ENCODE measurements at regions not wholly inside any gene's neighbourhood (a gene's known extent, or its start where the extent isn't known, plus 50 kb on each side); places are given as distances from the start of the nearest gene placed in this dataset.
A peak's percentile ranks its signal among the peaks of the same experiment; 100 is the strongest.

DNA sequence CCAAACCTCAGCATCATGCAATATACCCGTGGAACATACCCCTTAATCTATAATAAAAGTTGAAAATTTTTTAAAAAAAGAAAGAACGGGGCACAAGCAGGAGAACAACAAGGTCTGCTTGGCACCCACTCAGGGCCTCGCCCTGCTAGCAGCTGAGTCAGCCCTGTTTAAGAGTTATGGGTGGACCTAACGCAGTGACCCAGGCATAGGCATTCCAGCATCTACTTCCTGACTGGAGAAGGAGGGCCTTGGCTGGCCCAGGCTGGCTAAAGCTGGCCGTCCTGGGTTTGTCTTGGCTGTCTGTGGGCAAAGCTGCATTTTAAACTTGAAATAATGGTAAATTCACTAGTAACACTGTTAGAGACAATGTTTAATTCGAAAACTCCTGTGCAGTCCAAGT, 236.7 kb upstream of the PGRMC2 start:
- H3K27me3 Mint-ChIP-seq (ENCODE audit: insufficient read depth) = peaks cover 1% of the 10 kb centered on the region; the same call in 1 of the 2 replicates

DNA sequence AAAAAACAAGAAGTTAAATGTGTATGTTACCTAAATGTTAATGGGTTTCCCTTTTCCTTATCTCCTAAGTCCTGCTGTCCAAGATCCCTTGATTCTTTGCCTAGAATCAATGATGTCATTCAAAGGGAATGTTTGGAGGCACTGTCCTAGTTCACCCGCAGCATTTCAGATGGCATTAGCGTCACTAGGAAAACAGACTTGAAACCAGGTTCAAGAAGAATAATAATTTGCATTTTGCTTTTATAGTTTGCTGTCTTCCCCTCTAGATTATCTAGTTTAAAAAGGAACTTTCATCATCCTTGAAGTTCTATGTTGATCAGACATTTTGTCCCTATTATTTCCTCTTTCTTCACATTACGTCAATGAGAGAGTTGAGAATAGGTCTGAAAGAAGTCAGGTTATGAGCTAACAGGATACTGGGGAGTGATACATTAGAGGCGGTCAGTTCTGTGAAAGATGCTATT, 234.1 kb upstream of the PGRMC2 start:
- peak; percentile 18 for DNase-seq
- H3K36me3 Mint-ChIP-seq (ENCODE audit: low read depth) = peaks cover 5% of the 10 kb centered on the region; the same call in 1 of the 2 replicates
- TF ChIP-seq, protein P1, sequence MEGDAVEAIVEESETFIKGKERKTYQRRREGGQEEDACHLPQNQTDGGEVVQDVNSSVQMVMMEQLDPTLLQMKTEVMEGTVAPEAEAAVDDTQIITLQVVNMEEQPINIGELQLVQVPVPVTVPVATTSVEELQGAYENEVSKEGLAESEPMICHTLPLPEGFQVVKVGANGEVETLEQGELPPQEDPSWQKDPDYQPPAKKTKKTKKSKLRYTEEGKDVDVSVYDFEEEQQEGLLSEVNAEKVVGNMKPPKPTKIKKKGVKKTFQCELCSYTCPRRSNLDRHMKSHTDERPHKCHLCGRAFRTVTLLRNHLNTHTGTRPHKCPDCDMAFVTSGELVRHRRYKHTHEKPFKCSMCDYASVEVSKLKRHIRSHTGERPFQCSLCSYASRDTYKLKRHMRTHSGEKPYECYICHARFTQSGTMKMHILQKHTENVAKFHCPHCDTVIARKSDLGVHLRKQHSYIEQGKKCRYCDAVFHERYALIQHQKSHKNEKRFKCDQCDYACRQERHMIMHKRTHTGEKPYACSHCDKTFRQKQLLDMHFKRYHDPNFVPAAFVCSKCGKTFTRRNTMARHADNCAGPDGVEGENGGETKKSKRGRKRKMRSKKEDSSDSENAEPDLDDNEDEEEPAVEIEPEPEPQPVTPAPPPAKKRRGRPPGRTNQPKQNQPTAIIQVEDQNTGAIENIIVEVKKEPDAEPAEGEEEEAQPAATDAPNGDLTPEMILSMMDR (IDR thresholded peaks at IDR 0.05) = no peak
- peaks cover 86% of the 10 kb centered on the region for H3K4me1 Mint-ChIP-seq (ENCODE audit: low read depth)
- H3K27ac Mint-ChIP-seq = peak overlapping the region; percentile 26; the same call in 1 of the 2 replicates
- H3K4me3 Mint-ChIP-seq = peak overlapping the region; percentile 9; the same call in 1 of the 2 replicates
- no peaks in the 10 kb centered on the region for H3K9me3 Mint-ChIP-seq
- H3K27me3 Mint-ChIP-seq (ENCODE audit: insufficient read depth) = peaks cover 1% of the 10 kb centered on the region; the same call in 1 of the 2 replicates

More for the DNA sequence above, 236.7 kb upstream of the PGRMC2 start:
- peak overlapping the region; percentile 90 for H3K27ac Mint-ChIP-seq
- peaks cover 88% of the 10 kb centered on the region for H3K4me1 Mint-ChIP-seq (ENCODE audit: low read depth)
- TF ChIP-seq, protein P1 (IDR thresholded peaks at IDR 0.05) = no peak
- peaks cover 5% of the 10 kb centered on the region; the same call in 1 of the 2 replicates for H3K36me3 Mint-ChIP-seq (ENCODE audit: low read depth)
- H3K9me3 Mint-ChIP-seq = no peaks in the 10 kb centered on the region
- no peak overlapping the region for H3K4me3 Mint-ChIP-seq
- peak; percentile 75 for DNase-seq

DNA sequence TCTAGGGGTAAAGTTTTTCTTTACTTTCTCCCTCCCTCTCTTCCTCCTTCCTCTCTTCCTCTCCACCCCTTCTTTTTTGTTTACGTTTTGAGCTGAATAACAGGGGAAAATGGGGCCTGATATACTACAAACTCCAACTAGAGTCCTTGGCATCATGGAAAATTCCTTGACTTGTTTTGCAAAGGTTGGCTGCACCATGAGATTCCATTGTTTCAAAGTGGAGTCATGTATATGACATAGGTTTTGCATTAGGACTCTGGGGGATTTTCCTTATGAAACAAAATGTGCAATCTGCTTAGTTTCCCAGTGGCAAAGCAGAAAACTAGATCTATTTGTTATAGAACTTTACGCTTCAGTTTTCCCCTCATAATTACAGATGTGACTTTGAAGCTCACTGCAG, 233.5 kb upstream of the PGRMC2 start:
- H3K27me3 Mint-ChIP-seq (ENCODE audit: insufficient read depth) = peaks cover 1% of the 10 kb centered on the region; the same call in 1 of the 2 replicates
- peaks cover 5% of the 10 kb centered on the region; the same call in 1 of the 2 replicates for H3K36me3 Mint-ChIP-seq (ENCODE audit: low read depth)
- H3K4me1 Mint-ChIP-seq (ENCODE audit: low read depth) = peaks cover 86% of the 10 kb centered on the region
- TF ChIP-seq, protein P1 (IDR thresholded peaks at IDR 0.05) = no peak
- no peak overlapping the region; the same call in 1 of the 2 replicates for H3K27ac Mint-ChIP-seq
- no peaks in the 10 kb centered on the region for H3K9me3 Mint-ChIP-seq
- H3K4me3 Mint-ChIP-seq = no peak overlapping the region
- DNase-seq = peak; percentile 4

DNA sequence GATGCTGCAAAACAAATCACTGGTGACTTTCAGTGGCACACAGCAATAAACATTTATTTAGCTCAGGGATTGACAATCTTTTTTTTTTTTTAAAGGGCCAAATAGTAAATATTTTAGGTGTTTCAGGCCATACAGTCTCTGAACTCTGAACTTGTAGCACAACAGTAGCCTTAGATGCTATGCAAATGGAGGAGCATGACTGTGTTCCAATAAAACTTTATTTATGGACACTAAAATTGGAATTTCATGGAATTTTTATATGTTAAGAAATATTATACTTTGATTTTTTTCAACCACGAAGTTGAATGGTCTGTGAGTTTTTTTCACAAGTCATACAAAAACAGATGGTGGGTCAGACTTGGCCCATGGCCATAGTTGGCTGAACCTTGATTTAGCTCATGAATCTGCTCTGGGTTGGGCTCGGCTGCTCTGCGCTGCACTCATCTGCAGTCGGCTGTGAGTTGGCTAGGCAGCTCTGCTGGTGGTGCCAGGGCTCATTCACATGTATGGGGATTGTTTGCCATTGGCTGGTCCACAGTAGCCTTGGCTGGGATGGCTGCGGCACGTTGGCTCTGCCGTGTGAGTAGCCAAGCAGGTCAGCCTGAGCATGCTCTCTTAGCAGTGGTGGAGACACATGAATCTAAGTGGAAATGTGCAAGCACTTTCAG, 231.7 kb upstream of the PGRMC2 start:
- Mint-ChIP-seq H3K4me3 (no peak overlapping the region), H3K27ac (peak overlapping the region; percentile 91; the same call in 1 of the 2 replicates), H3K36me3 (ENCODE audit: low read depth) (peaks cover 5% of the 10 kb centered on the region; the same call in 1 of the 2 replicates), H3K4me1 (ENCODE audit: low read depth) (peaks cover 78% of the 10 kb centered on the region), H3K27me3 (ENCODE audit: insufficient read depth) (peaks cover 1% of the 10 kb centered on the region; the same call in 1 of the 2 replicates), H3K9me3 (peaks cover 4% of the 10 kb centered on the region; the same call in 1 of the 2 replicates)
- DNase-seq = no peak
- TF ChIP-seq, protein P1 (IDR thresholded peaks at IDR 0.05) = no peak

DNA sequence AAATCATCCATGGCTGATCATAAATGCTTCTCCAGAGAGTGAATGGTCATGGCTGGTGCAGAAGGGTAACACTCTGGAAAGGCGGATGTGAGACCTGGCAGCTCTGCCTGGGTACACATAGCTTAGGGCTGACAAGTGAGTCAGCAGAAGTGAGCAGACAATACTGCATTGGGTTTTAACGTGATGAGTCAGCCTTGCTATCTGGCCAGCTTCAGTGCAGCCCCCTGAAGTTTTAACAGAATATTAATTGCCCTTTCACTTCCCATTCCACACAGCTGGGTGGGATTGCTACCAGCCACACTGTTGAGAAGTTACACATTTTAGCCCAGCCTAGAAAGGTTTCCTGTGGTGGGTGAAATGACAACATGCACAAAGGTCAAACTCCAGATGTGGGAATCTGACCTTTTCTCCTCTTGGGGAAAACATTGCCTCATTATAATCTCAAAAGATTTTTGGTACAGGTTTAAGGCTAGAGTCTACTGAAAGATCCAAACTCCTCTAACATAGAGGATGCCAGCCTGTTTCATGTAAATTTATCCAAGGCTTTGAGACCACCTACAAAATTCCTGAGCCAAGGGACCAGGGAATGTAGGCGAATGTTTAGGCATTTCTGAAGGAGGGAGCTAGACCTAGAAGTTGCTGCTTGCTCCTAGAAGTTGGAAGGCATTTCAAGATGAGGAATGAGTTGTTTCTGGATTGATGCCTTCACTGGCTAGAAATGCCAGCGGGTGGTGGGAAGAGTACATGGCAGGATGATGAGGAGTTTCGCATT, 230.3 kb upstream of the PGRMC2 start:
- Mint-ChIP-seq H3K9me3 (peaks cover 4% of the 10 kb centered on the region; the same call in 1 of the 2 replicates), H3K27me3 (ENCODE audit: insufficient read depth) (no peaks in the 10 kb centered on the region), H3K4me1 (ENCODE audit: low read depth) (peaks cover 82% of the 10 kb centered on the region), H3K4me3 (peak overlapping the region; percentile 64), H3K27ac (peak overlapping the region; percentile 91), H3K36me3 (ENCODE audit: low read depth) (peaks cover 10% of the 10 kb centered on the region; the same call in 1 of the 2 replicates)
- peak; percentile 91 for DNase-seq
- TF ChIP-seq, protein P1 (IDR thresholded peaks at IDR 0.05) = no peak

Data from HFFc6 (cell line).